ENCODE measurements at regions not wholly inside any gene's neighbourhood (a gene's known extent, or its start where the extent isn't known, plus 50 kb on each side); places are given as distances from the start of the nearest gene placed in this dataset.
"Not testable (repeated sequence)": the region's sequence is repeated elsewhere in the genome, so short reads cannot be mapped to it uniquely, and the experiment has no call there.

GRCh38 chrX:146064156-146064555 lies 246.5 kb downstream of the SLITRK2 start:
- H3K27ac ChIP-seq (ENCODE audit: low read depth, low read length) = no peak overlapping the region
- no peaks in the 10 kb centered on the region for H3K9me2 ChIP-seq (replicated peaks; ENCODE audit: control insufficient read depth, low read length)
- no peaks in the 10 kb centered on the region for H4K20me1 ChIP-seq (ENCODE audit: control insufficient read depth, insufficient read depth, low read depth, low read length)
- no peaks in the 10 kb centered on the region for H3K36me3 ChIP-seq (ENCODE audit: control insufficient read depth, low read length)
- H3K9me3 ChIP-seq (ENCODE audit: control insufficient read depth, insufficient read depth, low read length) = no peaks in the 10 kb centered on the region
- TF ChIP-seq EZH2phosphoT487 (IDR thresholded peaks at IDR 0.05; ENCODE audit: borderline replicate concordance, low read length) (no peak), CTCF (IDR thresholded peaks at IDR 0.05; ENCODE audit: low read depth, low read length, poor library complexity, severe bottlenecking) (no peak)
- no peak overlapping the region for H3K4me3 ChIP-seq (ENCODE audit: low read length)
- H3K27me3 ChIP-seq (ENCODE audit: control insufficient read depth, low read length) = no peaks in the 10 kb centered on the region
- H3F3A ChIP-seq (ENCODE audit: control insufficient read depth, insufficient read depth) = no peaks in the 10 kb centered on the region
- no peaks in the 10 kb centered on the region for H3K4me1 ChIP-seq (ENCODE audit: control insufficient read depth, low read length)
- no peaks in the 10 kb centered on the region for H3K79me2 ChIP-seq (ENCODE audit: control insufficient read depth, low read length)
- H3K4me2 ChIP-seq (ENCODE audit: low read length) = no peak overlapping the region

- no peaks in the 10 kb centered on the region for H3F3A ChIP-seq (ENCODE audit: control insufficient read depth, insufficient read depth)
- no peaks in the 10 kb centered on the region for H3K4me1 ChIP-seq (ENCODE audit: control insufficient read depth, low read length)
- no peaks in the 10 kb centered on the region for H3K36me3 ChIP-seq (ENCODE audit: control insufficient read depth, low read length)
- H3K4me3 ChIP-seq (ENCODE audit: low read length) = no peak overlapping the region
- no peaks in the 10 kb centered on the region for H3K9me2 ChIP-seq (replicated peaks; ENCODE audit: control insufficient read depth, low read length)
- H3K9me3 ChIP-seq (ENCODE audit: control insufficient read depth, insufficient read depth, low read length) = no peaks in the 10 kb centered on the region
- no peaks in the 10 kb centered on the region for H3K27me3 ChIP-seq (ENCODE audit: control insufficient read depth, low read length)
- TF ChIP-seq CTCF (IDR thresholded peaks at IDR 0.05; ENCODE audit: low read depth, low read length, poor library complexity, severe bottlenecking) (no peak), EZH2phosphoT487 (IDR thresholded peaks at IDR 0.05; ENCODE audit: borderline replicate concordance, low read length) (no peak)
- no peak overlapping the region for H3K27ac ChIP-seq (ENCODE audit: low read depth, low read length)
- H3K79me2 ChIP-seq (ENCODE audit: control insufficient read depth, low read length) = no peaks in the 10 kb centered on the region
- no peaks in the 10 kb centered on the region for H4K20me1 ChIP-seq (ENCODE audit: control insufficient read depth, insufficient read depth, low read depth, low read length)
- no peak overlapping the region for H3K4me2 ChIP-seq (ENCODE audit: low read length)
Measured at GRCh38 chrX:146090732-146091131, 273.1 kb downstream of the SLITRK2 start.

GRCh38 chrX:146109362-146109761 lies 291.7 kb downstream of the SLITRK2 start:
- Histone ChIP-seq H3K27me3 (ENCODE audit: control insufficient read depth, low read length) (no peaks in the 10 kb centered on the region), H3K36me3 (ENCODE audit: control insufficient read depth, low read length) (no peaks in the 10 kb centered on the region), H3K4me1 (ENCODE audit: control insufficient read depth, low read length) (no peaks in the 10 kb centered on the region), H3K9me2 (replicated peaks; ENCODE audit: control insufficient read depth, low read length) (no peaks in the 10 kb centered on the region), H3F3A (ENCODE audit: control insufficient read depth, insufficient read depth) (no peaks in the 10 kb centered on the region), H3K27ac (ENCODE audit: low read depth, low read length) (no peak overlapping the region), H3K79me2 (ENCODE audit: control insufficient read depth, low read length) (no peaks in the 10 kb centered on the region), H3K4me2 (ENCODE audit: low read length) (no peak overlapping the region), H3K9me3 (ENCODE audit: control insufficient read depth, insufficient read depth, low read length) (no peaks in the 10 kb centered on the region), H4K20me1 (ENCODE audit: control insufficient read depth, insufficient read depth, low read depth, low read length) (no peaks in the 10 kb centered on the region), H3K4me3 (ENCODE audit: low read length) (no peak overlapping the region)
- no peak for TF ChIP-seq EZH2phosphoT487 (IDR thresholded peaks at IDR 0.05; ENCODE audit: borderline replicate concordance, low read length)
- no peak for TF ChIP-seq CTCF (IDR thresholded peaks at IDR 0.05; ENCODE audit: low read depth, low read length, poor library complexity, severe bottlenecking)

DNA sequence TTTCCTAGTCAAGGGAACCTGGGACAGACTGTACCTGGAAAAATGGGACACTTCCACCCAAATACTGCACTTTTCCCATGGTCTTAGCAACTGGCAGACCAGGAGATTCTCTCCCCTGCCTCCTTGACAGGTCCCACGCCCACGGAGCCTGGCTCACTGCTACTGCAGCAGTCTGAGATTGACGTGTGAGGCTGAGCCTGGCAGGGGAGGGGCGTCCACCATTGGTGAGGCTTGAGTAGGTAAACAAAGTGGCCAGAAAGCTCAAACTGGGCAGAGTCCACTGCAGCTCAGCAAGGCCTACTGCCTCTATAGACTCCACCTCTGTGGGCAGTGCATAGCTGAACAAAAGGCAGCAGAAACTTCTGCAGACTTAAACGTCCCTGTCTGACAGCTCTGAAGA lies 301.4 kb downstream of the SLITRK2 start:
- not testable (repeated sequence) for H3K27me3 ChIP-seq (ENCODE audit: control insufficient read depth, low read length); H3K36me3 ChIP-seq (ENCODE audit: control insufficient read depth, low read length); H4K20me1 ChIP-seq (ENCODE audit: control insufficient read depth, insufficient read depth, low read depth, low read length); H3K4me1 ChIP-seq (ENCODE audit: control insufficient read depth, low read length); H3K79me2 ChIP-seq (ENCODE audit: control insufficient read depth, low read length); H3K27ac ChIP-seq (ENCODE audit: low read depth, low read length); H3K4me3 ChIP-seq (ENCODE audit: low read length); H3K9me3 ChIP-seq (ENCODE audit: control insufficient read depth, insufficient read depth, low read length); H3K9me2 ChIP-seq (replicated peaks; ENCODE audit: control insufficient read depth, low read length); H3K4me2 ChIP-seq (ENCODE audit: low read length); H3F3A ChIP-seq (ENCODE audit: control insufficient read depth, insufficient read depth)
